ENCODE measurements at regions not wholly inside any gene's neighbourhood (a gene's known extent, or its start where the extent isn't known, plus 50 kb on each side); places are given as distances from the start of the nearest gene placed in this dataset.

DNA sequence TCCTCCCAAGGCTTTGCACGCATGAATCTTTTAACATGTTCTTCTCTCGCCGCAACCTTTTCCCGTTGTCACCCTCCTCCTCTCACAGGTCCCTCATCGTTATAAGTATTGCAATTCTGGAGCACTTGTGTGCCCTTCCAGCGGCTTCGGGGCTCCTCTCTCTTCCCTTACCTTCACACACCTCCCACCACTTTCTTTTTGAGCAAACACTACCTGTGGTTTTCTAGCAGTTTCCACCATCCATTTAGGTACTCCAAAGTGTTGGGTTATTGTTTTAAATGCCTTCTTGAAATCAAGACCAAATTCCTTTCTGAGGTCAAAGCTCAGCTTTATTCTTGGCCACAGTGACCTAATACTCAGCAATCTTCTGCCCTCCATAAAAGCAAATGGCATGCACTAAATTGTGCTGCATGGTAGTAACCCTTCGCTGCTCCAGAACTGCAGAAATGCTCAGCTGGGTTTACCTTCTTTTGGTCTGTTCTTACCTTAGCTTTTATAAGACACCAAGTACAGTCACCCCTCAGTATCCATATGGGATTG is 472.4 kb downstream of the SETD4 start:
- TF ChIP-seq, protein P1, sequence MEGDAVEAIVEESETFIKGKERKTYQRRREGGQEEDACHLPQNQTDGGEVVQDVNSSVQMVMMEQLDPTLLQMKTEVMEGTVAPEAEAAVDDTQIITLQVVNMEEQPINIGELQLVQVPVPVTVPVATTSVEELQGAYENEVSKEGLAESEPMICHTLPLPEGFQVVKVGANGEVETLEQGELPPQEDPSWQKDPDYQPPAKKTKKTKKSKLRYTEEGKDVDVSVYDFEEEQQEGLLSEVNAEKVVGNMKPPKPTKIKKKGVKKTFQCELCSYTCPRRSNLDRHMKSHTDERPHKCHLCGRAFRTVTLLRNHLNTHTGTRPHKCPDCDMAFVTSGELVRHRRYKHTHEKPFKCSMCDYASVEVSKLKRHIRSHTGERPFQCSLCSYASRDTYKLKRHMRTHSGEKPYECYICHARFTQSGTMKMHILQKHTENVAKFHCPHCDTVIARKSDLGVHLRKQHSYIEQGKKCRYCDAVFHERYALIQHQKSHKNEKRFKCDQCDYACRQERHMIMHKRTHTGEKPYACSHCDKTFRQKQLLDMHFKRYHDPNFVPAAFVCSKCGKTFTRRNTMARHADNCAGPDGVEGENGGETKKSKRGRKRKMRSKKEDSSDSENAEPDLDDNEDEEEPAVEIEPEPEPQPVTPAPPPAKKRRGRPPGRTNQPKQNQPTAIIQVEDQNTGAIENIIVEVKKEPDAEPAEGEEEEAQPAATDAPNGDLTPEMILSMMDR (IDR thresholded peaks at IDR 0.05) = no peak
- TF ChIP-seq POLR2A (IDR thresholded peaks at IDR 0.05) = no peak
